HG03095 (cell line): ENCODE measurements at regions not wholly inside any gene's neighbourhood (a gene's known extent, or its start where the extent isn't known, plus 50 kb on each side); places are given as distances from the start of the nearest gene placed in this dataset.
"Not testable (repeated sequence)": the region's sequence is repeated elsewhere in the genome, so short reads cannot be mapped to it uniquely, and the experiment has no call there.

Experiments
- ATAC-seq: cut with Tn5 transposase; IDR thresholded peaks from one replicate; pipeline ENCODE4 v1.9.1; 2021; ENCODE audit warnings: moderate library complexity; ENCODE audit not compliant: unreplicated experiment

DNA sequence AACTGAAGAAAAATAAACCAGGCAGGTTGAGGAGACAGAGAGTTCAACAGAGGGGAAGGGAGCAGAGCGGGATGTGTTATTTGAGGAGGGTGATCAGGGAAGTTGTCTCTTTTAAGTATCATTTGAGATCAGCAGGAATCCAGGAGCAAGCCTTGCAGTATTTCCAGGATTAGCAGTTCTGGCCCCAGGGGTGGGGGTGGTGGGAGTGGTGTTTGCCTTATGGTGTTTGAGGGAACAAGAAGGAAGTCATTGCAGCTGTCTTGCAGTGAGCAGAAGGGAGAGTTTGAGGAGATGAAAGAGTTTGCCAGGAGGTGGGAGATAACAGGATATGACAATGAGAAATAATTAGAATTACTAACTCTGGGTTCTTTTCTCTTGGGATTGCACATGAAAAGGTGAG lies 418.6 kb downstream of the NELL2 start:
- ATAC-seq: no peak

- not testable (repeated sequence) for ATAC-seq
Measured at GRCh38 chr12:44454959-44455358, 421.2 kb downstream of the NELL2 start.

DNA sequence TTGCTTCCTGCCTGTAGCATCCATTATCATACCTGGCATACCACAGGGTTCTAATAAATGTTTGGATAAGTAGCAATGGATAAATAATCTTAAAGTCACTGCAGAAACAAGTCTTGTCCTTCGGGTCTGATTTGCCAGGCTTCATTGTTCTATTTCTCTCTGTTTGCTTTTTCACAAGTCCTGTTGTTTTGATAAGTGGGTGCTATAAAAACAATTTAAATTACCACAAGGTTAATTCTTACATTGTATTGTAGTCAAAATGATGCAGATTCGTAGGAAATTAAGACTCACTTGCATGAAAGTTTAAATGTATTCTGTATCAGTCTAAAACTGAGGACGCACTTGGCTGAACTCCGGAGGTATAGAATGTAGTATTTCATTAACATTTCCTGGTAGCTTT lies 429.9 kb downstream of the NELL2 start:
- ATAC-seq: no peak

GRCh38 chr12:44441155-44441554 lies 435.0 kb downstream of the NELL2 start:
- peak; percentile 77 for ATAC-seq
